ENCODE measurements at regions not wholly inside any gene's neighbourhood (a gene's known extent, or its start where the extent isn't known, plus 50 kb on each side); places are given as distances from the start of the nearest gene placed in this dataset.
A peak's percentile ranks its signal among the peaks of the same experiment; 100 is the strongest.

- DNase-seq (ENCODE audit: low read depth): no peak
- no peak overlapping the region for H3K4me3 ChIP-seq (ENCODE audit: control insufficient read depth, low read depth, low read length)
- TF ChIP-seq CTCF (IDR thresholded peaks at IDR 0.05; ENCODE audit: control insufficient read depth, insufficient read depth, low read depth, low read length, missing control alignments): no peak
Observed at GRCh38 chr10:4137299-4137698, 352.3 kb upstream of the KLF6 start.

- no peak for DNase-seq (ENCODE audit: low read depth)
Observed at GRCh38 chr10:4136121-4136520, 351.1 kb upstream of the KLF6 start.

GRCh38 chr10:4132216-4132556, 347.2 kb upstream of the KLF6 start:
- no peak for DNase-seq (ENCODE audit: low read depth)
- no peak overlapping the region for H3K4me3 ChIP-seq (ENCODE audit: control insufficient read depth, low read depth, low read length)
- TF ChIP-seq CTCF (IDR thresholded peaks at IDR 0.05; ENCODE audit: control insufficient read depth, insufficient read depth, low read depth, low read length, missing control alignments): no peak

More at GRCh38 chr10:4136121-4136520, 351.1 kb upstream of the KLF6 start:
- no peak overlapping the region for H3K4me3 ChIP-seq (ENCODE audit: control insufficient read depth, low read depth, low read length)
- TF ChIP-seq CTCF (IDR thresholded peaks at IDR 0.05; ENCODE audit: control insufficient read depth, insufficient read depth, low read depth, low read length, missing control alignments): no peak

GRCh38 chr10:4131407-4132215, 346.6 kb upstream of the KLF6 start:
- peak; percentile 90 for DNase-seq (ENCODE audit: low read depth)
- H3K4me3 ChIP-seq (ENCODE audit: control insufficient read depth, low read depth, low read length): no peak overlapping the region

GRCh38 chr10:4130685-4131084, 345.7 kb upstream of the KLF6 start:
- DNase-seq (ENCODE audit: low read depth): no peak
- TF ChIP-seq CTCF (IDR thresholded peaks at IDR 0.05; ENCODE audit: control insufficient read depth, insufficient read depth, low read depth, low read length, missing control alignments): no peak
- no peak overlapping the region for H3K4me3 ChIP-seq (ENCODE audit: control insufficient read depth, low read depth, low read length)

More at GRCh38 chr10:4131407-4132215, 346.6 kb upstream of the KLF6 start:
- TF ChIP-seq CTCF (IDR thresholded peaks at IDR 0.05; ENCODE audit: control insufficient read depth, insufficient read depth, low read depth, low read length, missing control alignments): no peak

GRCh38 chr10:4129866-4130477, 345.0 kb upstream of the KLF6 start:
- no peak for TF ChIP-seq CTCF (IDR thresholded peaks at IDR 0.05; ENCODE audit: control insufficient read depth, insufficient read depth, low read depth, low read length, missing control alignments)
- H3K4me3 ChIP-seq (ENCODE audit: control insufficient read depth, low read depth, low read length): no peak overlapping the region
- no peak for DNase-seq (ENCODE audit: low read depth)

Data from AG09309 (cell line).